NCI-H2081 treated with DMSO at 0.1 percent for 48 hours (cell line): ENCODE measurements at regions not wholly inside any gene's neighbourhood (a gene's known extent, or its start where the extent isn't known, plus 50 kb on each side); places are given as distances from the start of the nearest gene placed in this dataset.

ENCODE experiments used
- DNase-seq: peaks from one replicate; lab custom pipeline; 2025; lab: John Stamatoyannopoulos, UW

- no peak for DNase-seq
Observed at GRCh38 chr11:28677721-28678120, 569.5 kb downstream of the METTL15 start.

- DNase-seq, result no peak
Observed at GRCh38 chr11:28675183-28675582, 567.0 kb downstream of the METTL15 start.

- DNase-seq, result no peak
Observed at GRCh38 chr11:28674433-28675103, 566.4 kb downstream of the METTL15 start.

DNA sequence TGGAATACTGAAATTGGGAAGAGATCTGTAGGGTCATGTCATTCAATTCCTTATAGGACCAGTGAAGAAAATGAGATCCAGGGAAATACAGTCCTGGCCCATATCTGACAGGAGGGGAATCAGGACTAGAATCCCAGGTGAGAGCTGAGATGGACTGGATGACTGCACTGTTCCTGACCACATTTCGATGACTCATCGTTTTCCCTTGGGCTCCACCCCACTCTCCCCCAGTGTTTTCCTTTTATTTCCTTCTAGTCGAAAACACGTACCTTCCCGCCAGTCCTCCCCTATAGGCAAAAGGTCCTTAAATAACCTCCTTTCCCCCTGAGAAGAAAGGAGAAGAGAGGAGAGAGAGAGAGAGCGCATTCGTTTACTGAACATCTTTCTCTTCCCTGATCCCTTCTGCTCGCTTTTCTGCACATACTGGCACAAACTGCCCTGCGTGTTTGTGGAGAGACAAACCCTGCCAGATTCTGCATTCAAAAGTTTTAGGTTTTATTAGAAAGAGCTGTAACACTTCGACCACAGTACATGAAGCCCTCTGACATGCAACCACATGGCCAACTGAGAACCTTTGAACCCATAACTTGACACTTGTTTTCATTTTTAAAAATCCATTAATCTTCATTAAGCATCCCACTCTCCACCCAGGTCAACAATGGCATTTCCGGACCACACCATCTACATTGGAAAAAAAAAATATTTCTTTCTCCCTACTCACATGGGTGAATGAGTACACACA is 565.7 kb downstream of the METTL15 start:
- DNase-seq, result no peak

- no peak for DNase-seq
Observed at GRCh38 chr11:28671274-28671673, 563.1 kb downstream of the METTL15 start.

DNA sequence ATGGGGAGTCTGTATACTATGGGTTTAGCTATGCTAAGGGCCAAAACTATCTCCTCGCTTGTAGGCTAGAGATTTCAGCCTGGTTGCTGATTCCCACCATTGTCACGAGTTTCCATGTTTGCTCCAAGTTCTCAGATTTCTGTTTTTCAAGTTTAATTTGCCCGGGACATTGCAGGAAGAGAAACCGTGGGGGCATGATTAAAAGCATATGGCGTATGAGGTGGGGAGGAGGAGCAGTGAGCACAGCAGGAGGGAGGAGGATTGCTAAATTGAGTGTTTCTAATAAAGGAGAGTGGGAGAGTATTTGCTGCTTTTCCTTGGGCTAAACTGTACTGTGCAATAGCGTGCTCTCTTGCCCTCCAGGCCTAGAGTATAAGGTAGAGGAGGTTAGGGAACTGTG is 558.4 kb downstream of the METTL15 start:
- DNase-seq, result no peak

DNA sequence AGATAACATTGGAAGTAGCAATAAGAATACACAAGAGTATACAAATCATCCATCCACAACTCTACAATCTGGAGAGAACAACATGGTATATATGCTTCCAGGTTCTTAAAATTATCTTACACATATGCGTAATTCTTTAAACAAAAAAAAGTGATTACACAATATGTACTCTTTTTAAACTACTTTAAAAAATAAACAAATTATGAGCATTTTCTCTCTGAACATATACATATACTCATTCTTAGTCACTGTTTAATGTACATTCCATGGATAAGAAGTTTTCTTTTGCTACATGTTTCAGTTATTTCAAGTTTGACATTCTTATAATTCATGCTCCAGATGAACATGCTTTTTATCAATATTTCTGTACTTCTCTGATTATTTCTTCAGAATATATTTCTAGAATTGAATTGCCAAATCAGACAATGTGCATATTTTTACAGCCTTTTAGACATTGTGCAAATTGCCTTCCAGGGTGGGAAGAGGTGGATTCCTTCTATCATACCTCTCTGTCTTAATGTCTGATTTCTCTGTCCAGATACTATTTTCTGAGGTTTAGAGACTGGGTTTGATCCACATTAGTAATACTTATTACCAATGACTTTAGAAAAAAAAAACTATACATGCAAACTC is 551.6 kb downstream of the METTL15 start:
- DNase-seq, result no peak

GRCh38 chr11:28657378-28658030 is 549.3 kb downstream of the METTL15 start:
- DNase-seq, result no peak

DNA sequence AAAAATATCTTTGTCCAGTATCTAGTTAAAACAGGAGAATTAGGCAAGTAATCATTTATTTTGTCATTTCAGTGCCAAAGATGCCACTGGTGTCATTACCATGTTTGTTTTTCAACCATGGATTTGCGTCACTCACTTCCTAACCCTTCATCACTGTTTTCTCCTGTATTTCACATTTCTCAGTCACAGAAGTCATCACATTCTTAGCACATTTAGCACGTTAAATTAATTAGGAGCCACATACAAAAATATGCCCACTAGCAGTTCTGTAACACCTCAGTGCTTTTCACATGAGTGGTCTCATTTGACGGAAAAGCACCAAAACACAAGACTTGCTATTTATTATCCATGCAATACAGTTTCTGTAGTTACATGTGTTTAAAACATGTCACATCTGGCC is 546.0 kb downstream of the METTL15 start:
- no peak for DNase-seq

DNA sequence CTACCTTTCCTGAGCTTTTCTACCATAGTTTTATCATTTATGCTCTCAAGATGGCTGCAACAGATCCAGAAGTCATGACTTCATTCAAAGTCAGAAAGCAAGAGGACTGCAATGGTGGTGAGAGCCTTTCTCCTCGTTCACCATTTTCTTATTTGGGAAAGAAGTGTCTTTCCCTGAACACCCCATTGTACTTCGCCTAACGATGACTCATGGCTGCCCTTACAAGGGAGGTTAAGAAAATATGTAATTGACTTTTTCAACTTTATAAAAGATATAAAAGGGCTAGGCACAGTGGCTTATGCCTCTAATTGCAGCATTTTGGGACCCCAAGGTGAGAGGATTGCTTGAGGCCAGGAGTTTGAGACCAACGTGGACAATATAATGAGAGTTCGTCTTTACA is 541.7 kb downstream of the METTL15 start:
- no peak for DNase-seq

GRCh38 chr11:28636566-28636965 is 528.4 kb downstream of the METTL15 start:
- no peak for DNase-seq

DNA sequence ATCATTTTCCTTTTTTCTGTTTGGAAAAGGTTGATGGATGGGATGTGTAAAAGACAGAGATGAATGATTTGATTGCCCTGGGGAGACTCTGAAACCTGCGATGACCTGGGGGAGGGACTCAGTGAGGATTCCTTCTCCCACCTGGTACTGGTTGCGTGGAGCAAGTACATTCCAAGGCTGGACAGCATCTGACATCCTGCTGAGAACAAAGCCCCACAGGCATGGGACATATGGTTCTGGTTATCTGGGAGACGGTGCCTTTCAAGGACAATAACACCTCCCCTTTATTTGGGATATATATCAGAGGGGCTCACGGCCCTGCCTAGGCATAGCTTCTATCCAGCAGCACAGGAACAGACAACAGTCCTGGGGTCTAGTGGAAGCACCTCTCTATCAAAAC is 527.8 kb downstream of the METTL15 start:
- no peak for DNase-seq

DNA sequence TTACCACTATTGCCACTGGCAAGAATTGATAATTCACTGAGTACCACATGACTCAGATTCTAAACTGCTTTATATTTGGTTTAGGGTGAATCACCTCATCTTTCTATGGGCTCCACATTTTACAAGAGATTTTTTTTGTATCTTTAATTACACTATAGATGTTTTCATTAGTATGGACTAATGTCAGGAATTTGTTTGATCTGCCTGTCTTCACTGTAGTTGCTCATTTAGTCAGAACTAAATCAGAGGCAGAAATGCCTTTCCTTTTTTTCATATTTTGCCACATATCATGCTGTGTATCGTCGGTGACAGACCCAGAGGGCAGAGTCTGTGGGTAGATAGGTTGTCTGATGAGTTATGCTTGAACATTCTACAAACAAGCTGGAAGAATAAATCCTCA is 524.1 kb downstream of the METTL15 start:
- no peak for DNase-seq

- DNase-seq, result no peak
Observed at GRCh38 chr11:28631148-28631547, 523.0 kb downstream of the METTL15 start.

DNA sequence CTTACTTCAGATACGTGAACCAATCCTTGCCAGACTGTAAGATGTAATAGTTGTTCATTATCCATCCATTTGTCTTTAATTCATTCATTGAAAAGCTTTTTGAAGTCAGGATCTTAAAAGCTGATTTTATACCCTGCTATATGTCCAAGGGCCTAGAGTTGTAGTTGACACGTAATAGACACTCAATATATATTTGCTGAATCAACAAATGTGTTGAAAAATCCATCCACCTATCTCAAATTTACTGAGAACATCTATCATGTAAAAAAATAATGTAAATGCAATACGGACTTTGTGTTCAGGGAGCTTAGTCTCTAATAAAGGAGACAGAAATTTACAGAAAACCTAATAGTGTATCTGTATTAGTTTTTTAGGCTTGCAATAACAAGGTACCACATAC is 521.0 kb downstream of the METTL15 start:
- no peak for DNase-seq

DNA sequence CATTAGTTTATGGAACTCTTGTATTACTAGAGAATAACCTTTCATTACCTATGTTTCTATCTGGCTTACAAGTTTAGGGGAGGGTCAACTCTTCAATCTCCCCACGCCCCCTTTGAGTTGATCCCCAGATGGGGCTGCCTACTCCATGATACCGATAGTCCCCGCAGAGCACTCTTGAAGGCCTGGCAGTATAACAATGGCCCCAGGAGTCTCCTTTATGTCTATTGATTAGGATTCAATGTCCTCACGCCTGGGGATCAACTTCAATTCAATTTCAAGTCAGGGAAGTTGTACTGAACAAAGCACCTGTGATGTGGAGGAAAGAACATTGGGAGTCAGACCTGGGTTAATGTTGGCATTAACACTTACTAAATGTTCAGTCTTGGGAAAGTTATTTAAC is 520.2 kb downstream of the METTL15 start:
- DNase-seq, result no peak

GRCh38 chr11:28627690-28628255 is 519.6 kb downstream of the METTL15 start:
- no peak for DNase-seq

DNA sequence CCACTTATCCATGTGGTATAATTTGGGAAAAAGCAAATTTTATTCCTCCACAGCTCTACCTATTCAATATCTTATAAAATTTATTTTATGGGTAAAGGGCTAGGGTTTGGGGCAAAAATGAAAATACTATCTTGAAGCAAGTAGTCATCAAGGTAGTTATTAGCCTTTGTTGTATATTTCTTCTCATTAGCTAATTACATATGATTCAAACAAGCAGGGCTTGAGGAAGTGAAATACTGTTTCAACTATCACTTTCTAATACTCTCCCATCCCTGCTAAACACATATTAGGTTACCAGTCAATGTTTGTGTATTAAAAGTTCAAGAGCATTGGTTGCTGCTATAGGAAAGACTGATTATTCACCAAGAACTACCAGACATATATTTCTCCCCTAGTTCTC is 517.3 kb downstream of the METTL15 start:
- DNase-seq, result no peak

DNA sequence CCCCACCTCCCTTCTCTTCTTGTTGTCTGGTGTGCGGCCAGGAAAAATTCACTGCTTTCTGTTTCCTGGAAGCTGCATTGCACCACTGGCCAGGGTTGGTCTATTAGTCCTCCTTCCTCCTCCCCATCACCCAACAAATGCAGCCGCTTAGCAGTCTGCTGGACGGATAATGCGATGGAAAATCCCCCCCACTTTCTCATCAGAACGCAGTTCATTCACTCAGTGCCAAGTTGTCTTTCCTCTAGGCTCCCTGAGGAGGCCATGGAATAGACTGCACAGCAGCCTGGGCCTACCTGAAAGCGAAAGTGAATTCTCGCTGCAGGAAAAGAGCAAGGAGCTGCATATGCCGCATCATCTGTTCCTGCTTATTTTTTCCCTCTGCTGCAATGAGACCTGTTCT is 513.6 kb downstream of the METTL15 start:
- DNase-seq, result no peak

GRCh38 chr11:28619846-28620540 is 511.8 kb downstream of the METTL15 start:
- no peak for DNase-seq

GRCh38 chr11:28618416-28618815 is 510.2 kb downstream of the METTL15 start:
- no peak for DNase-seq
